A549 (cell line): ENCODE measurements at regions not wholly inside any gene's neighbourhood (a gene's known extent, or its start where the extent isn't known, plus 50 kb on each side); places are given as distances from the start of the nearest gene placed in this dataset.

Source experiments
- CBX8 ChIP-seq: fragments of 200-600 bp; sonication (generic); IDR thresholded peaks from 2 replicates; pipeline ENCODE4 v1.6.1; 2016
- CTCF ChIP-seq: fragments of >200 bp; sonication (Bioruptor Twin); formaldehyde crosslinking; IDR thresholded peaks from 3 replicates; pipeline ENCODE4 v1.5.1; 2016
- EHMT2 ChIP-seq: fragments of 200-600 bp; sonication (generic); IDR thresholded peaks from 2 replicates; pipeline ENCODE4 v1.6.1; 2016; ENCODE audit warnings: antibody characterized with exemption, low read depth, mild to moderate bottlenecking, moderate library complexity
- EP300 ChIP-seq, 2 experiments: fragments of >200 bp; sonication (Bioruptor Twin); formaldehyde crosslinking; IDR thresholded peaks; 2 replicates in 1 of 2; 3 replicates in 1 of 2; pipeline ENCODE4 v1.6.1; 2016 to 2017
- MAFK ChIP-seq: fragments of 450-650 bp; IDR thresholded peaks from 2 replicates; pipeline ENCODE4 v1.6.1; 2014; ENCODE audit not compliant: partially characterized antibody
- NFE2L2 ChIP-seq: fragments of 150-350 bp; conservative IDR thresholded peaks from 2 replicates; pipeline ENCODE4 v1.6.1; 2014; ENCODE audit warnings: low read length
- POLR2A ChIP-seq: IDR thresholded peaks from 2 replicates; pipeline ENCODE4 v1.6.1; 2012; ENCODE audit warnings: mild to moderate bottlenecking, low read length
- RFX5 ChIP-seq: fragments of 450-650 bp; IDR thresholded peaks from 2 replicates; pipeline ENCODE4 v1.7.1; 2014; ENCODE audit warnings: antibody characterized with exemption, mild to moderate bottlenecking, moderate library complexity
- RNF2 ChIP-seq: fragments of 200-600 bp; sonication (generic); IDR thresholded peaks from 2 replicates; pipeline ENCODE4 v1.6.1; 2016; ENCODE audit warnings: low read depth, mild to moderate bottlenecking, antibody characterized with exemption, moderate library complexity, borderline replicate concordance
- ZFP36 ChIP-seq: fragments of 450-650 bp; IDR thresholded peaks from 2 replicates; pipeline ENCODE4 v1.6.1; 2014; ENCODE audit warnings: borderline replicate concordance; ENCODE audit not compliant: partially characterized antibody

- TF ChIP-seq CTCF: no peak
- no peak for TF ChIP-seq ZFP36
- no peak for TF ChIP-seq POLR2A
- no peak for TF ChIP-seq NFE2L2
- no peak for TF ChIP-seq EP300 (IDR thresholded peaks at IDR 0.05)
- TF ChIP-seq EHMT2: no peak
- TF ChIP-seq RNF2: no peak
- no peak for TF ChIP-seq CBX8
- TF ChIP-seq RFX5: no peak
- TF ChIP-seq MAFK: no peak
Observed at GRCh38 chr4:19492606-19493005, 759.1 kb upstream of the SLIT2 start.
